ENCODE measurements at regions not wholly inside any gene's neighbourhood (a gene's known extent, or its start where the extent isn't known, plus 50 kb on each side); places are given as distances from the start of the nearest gene placed in this dataset.

GRCh38 chr22:49423125-49423650, 404.5 kb downstream of the BRD1 start:
- DNase-seq (ENCODE audit: low read depth), result no peak

GRCh38 chr22:49422701-49423100, 405.0 kb downstream of the BRD1 start:
- no peak for DNase-seq (ENCODE audit: low read depth)

GRCh38 chr22:49420651-49421050, 407.0 kb downstream of the BRD1 start:
- DNase-seq (ENCODE audit: low read depth), result no peak

GRCh38 chr22:49419661-49420060, 408.0 kb downstream of the BRD1 start:
- no peak for DNase-seq (ENCODE audit: low read depth)

- DNase-seq (ENCODE audit: low read depth), result no peak
Measured at GRCh38 chr22:49418943-49419342, 408.7 kb downstream of the BRD1 start.

- no peak for DNase-seq (ENCODE audit: low read depth)
Measured at GRCh38 chr22:49418341-49418894, 409.3 kb downstream of the BRD1 start.

GRCh38 chr22:49417833-49418232, 409.8 kb downstream of the BRD1 start:
- no peak for DNase-seq (ENCODE audit: low read depth)

GRCh38 chr22:49417326-49417725, 410.3 kb downstream of the BRD1 start:
- DNase-seq (ENCODE audit: low read depth), result no peak

- no peak for DNase-seq (ENCODE audit: low read depth)
Measured at GRCh38 chr22:49415151-49415951, 412.3 kb downstream of the BRD1 start.

- no peak for DNase-seq (ENCODE audit: low read depth)
Measured at GRCh38 chr22:49413551-49413950, 414.1 kb downstream of the BRD1 start.

- DNase-seq (ENCODE audit: low read depth), result no peak
Measured at GRCh38 chr22:49413146-49413545, 414.5 kb downstream of the BRD1 start.

- no peak for DNase-seq (ENCODE audit: low read depth)
Measured at GRCh38 chr22:49412236-49412635, 415.4 kb downstream of the BRD1 start.

- DNase-seq (ENCODE audit: low read depth), result no peak
Measured at GRCh38 chr22:49411236-49411635, 416.4 kb downstream of the BRD1 start.

- no peak for DNase-seq (ENCODE audit: low read depth)
Measured at GRCh38 chr22:49408102-49408836, 419.4 kb downstream of the BRD1 start.

- no peak for DNase-seq (ENCODE audit: low read depth)
Measured at GRCh38 chr22:49406879-49407587, 420.6 kb downstream of the BRD1 start.

GRCh38 chr22:49406047-49406650, 421.5 kb downstream of the BRD1 start:
- no peak for DNase-seq (ENCODE audit: low read depth)

- no peak for DNase-seq (ENCODE audit: low read depth)
Measured at GRCh38 chr22:49405590-49405989, 422.1 kb downstream of the BRD1 start.

GRCh38 chr22:49404576-49405241, 423.0 kb downstream of the BRD1 start:
- no peak for DNase-seq (ENCODE audit: low read depth)

GRCh38 chr22:49404020-49404419, 423.7 kb downstream of the BRD1 start:
- DNase-seq (ENCODE audit: low read depth), result no peak

GRCh38 chr22:49403102-49403501, 424.6 kb downstream of the BRD1 start:
- no peak for DNase-seq (ENCODE audit: low read depth)

GRCh38 chr22:49402169-49402568, 425.5 kb downstream of the BRD1 start:
- DNase-seq (ENCODE audit: low read depth), result no peak
